Parathyroid adenoma (tissue), 2 donors: ENCODE measurements at regions not wholly inside any gene's neighbourhood (a gene's known extent, or its start where the extent isn't known, plus 50 kb on each side); places are given as distances from the start of the nearest gene placed in this dataset.

Experiments used
- H2AFZ ChIP-seq: fragments of 300-600 bp; sonication (generic); one replicate; pipeline ENCODE4 v1.7.0; 2017; ENCODE audit warnings: antibody characterized with exemption, mild to moderate bottlenecking
- H3K27ac ChIP-seq: fragments of 300-600 bp; sonication (generic); one replicate; pipeline ENCODE4 v1.7.0; 2017
- H3K27me3 ChIP-seq: fragments of 300-600 bp; sonication (generic); one replicate; pipeline ENCODE4 v1.7.0; 2017; ENCODE audit warnings: low read length; ENCODE audit not compliant: control insufficient read depth, insufficient read depth
- H3K36me3 ChIP-seq: fragments of 300-600 bp; sonication (generic); one replicate; pipeline ENCODE4 v1.7.0; 2017; ENCODE audit warnings: low read length; ENCODE audit not compliant: control insufficient read depth, insufficient read depth
- H3K4me1 ChIP-seq: fragments of 300-600 bp; sonication (generic); one replicate; pipeline ENCODE4 v1.7.0; 2017; ENCODE audit warnings: control low read depth
- H3K4me2 ChIP-seq: fragments of 300-600 bp; sonication (generic); one replicate; pipeline ENCODE4 v1.7.0; 2017; ENCODE audit warnings: low read length
- H3K4me3 ChIP-seq: fragments of 300-600 bp; sonication (generic); one replicate; pipeline ENCODE4 v1.7.0; 2017; ENCODE audit warnings: low read depth, low read length
- H3K79me2 ChIP-seq: fragments of 300-600 bp; sonication (generic); one replicate; pipeline ENCODE4 v1.7.0; 2017; ENCODE audit warnings: control low read depth
- H3K9ac ChIP-seq: fragments of 300-600 bp; sonication (generic); one replicate; pipeline ENCODE4 v1.7.0; 2017; ENCODE audit warnings: mild to moderate bottlenecking
- H3K9me3 ChIP-seq: fragments of 300-600 bp; sonication (generic); one replicate; pipeline ENCODE4 v1.7.0; 2017; ENCODE audit warnings: low read length; ENCODE audit not compliant: control insufficient read depth
- CTCF ChIP-seq: fragments of 300-600 bp; sonication (generic); IDR thresholded peaks from one replicate; pipeline ENCODE4 v1.7.0; 2017; ENCODE audit warnings: antibody characterized with exemption, mild to moderate bottlenecking
- donor health status: primary hyperparathyroidism.

GRCh38 chr15:93460717-93461116 is 371.7 kb upstream of the RGMA start:
- Histone ChIP-seq H3K9me3 (no peaks in the 10 kb centered on the region), H3K4me1 (no peaks in the 10 kb centered on the region), H3K9ac (no peak overlapping the region), H3K27ac (no peak overlapping the region), H3K4me2 (no peak overlapping the region), H3K36me3 (no peaks in the 10 kb centered on the region), H3K4me3 (no peak overlapping the region), H3K79me2 (no peaks in the 10 kb centered on the region), H3K27me3 (no peaks in the 10 kb centered on the region), H2AFZ (no peak overlapping the region)
- TF ChIP-seq CTCF: no peak

- Histone ChIP-seq H3K4me1 (no peaks in the 10 kb centered on the region), H3K27me3 (no peaks in the 10 kb centered on the region), H3K79me2 (no peaks in the 10 kb centered on the region), H3K27ac (no peak overlapping the region), H2AFZ (no peak overlapping the region), H3K4me3 (no peak overlapping the region), H3K36me3 (no peaks in the 10 kb centered on the region), H3K9me3 (no peaks in the 10 kb centered on the region), H3K4me2 (no peak overlapping the region), H3K9ac (no peak overlapping the region)
- TF ChIP-seq CTCF: no peak
Observed at GRCh38 chr15:93459396-93459795, 370.4 kb upstream of the RGMA start.

- no peak overlapping the region for H3K27ac ChIP-seq
Observed at GRCh38 chr15:93458597-93458996, 369.6 kb upstream of the RGMA start.

GRCh38 chr15:93454788-93455187 is 365.8 kb upstream of the RGMA start:
- H3K4me1 ChIP-seq: no peaks in the 10 kb centered on the region
- no peaks in the 10 kb centered on the region for H3K36me3 ChIP-seq
- no peaks in the 10 kb centered on the region for H3K9me3 ChIP-seq
- no peaks in the 10 kb centered on the region for H3K27me3 ChIP-seq
- H3K4me3 ChIP-seq: no peak overlapping the region
- H3K79me2 ChIP-seq: no peaks in the 10 kb centered on the region
- no peak overlapping the region for H3K27ac ChIP-seq
- no peak overlapping the region for H3K9ac ChIP-seq
- no peak overlapping the region for H2AFZ ChIP-seq
- no peak for TF ChIP-seq CTCF
- no peak overlapping the region for H3K4me2 ChIP-seq

More at GRCh38 chr15:93458597-93458996, 369.6 kb upstream of the RGMA start:
- TF ChIP-seq CTCF: no peak
- H3K36me3 ChIP-seq: no peaks in the 10 kb centered on the region
- no peak overlapping the region for H3K4me2 ChIP-seq
- no peak overlapping the region for H2AFZ ChIP-seq
- no peaks in the 10 kb centered on the region for H3K9me3 ChIP-seq
- H3K27me3 ChIP-seq: no peaks in the 10 kb centered on the region
- no peaks in the 10 kb centered on the region for H3K4me1 ChIP-seq
- H3K4me3 ChIP-seq: no peak overlapping the region
- no peaks in the 10 kb centered on the region for H3K79me2 ChIP-seq
- no peak overlapping the region for H3K9ac ChIP-seq

GRCh38 chr15:93452537-93453211 is 363.7 kb upstream of the RGMA start:
- no peak for TF ChIP-seq CTCF
- Histone ChIP-seq H3K27me3 (no peaks in the 10 kb centered on the region), H3K4me1 (no peaks in the 10 kb centered on the region), H3K27ac (no peak overlapping the region), H3K9me3 (no peaks in the 10 kb centered on the region), H3K4me2 (no peak overlapping the region), H3K4me3 (no peak overlapping the region), H3K79me2 (no peaks in the 10 kb centered on the region), H3K36me3 (no peaks in the 10 kb centered on the region), H2AFZ (no peak overlapping the region), H3K9ac (no peak overlapping the region)
